ENCODE measurements at regions not wholly inside any gene's neighbourhood (a gene's known extent, or its start where the extent isn't known, plus 50 kb on each side); places are given as distances from the start of the nearest gene placed in this dataset.

- Histone ChIP-seq H3K9ac (ENCODE audit: low read depth, low read length) (no peak overlapping the region), H3K27ac (ENCODE audit: low read depth, low read length) (no peak overlapping the region), H3K27me3 (ENCODE audit: insufficient read depth, low read length) (0 out of 2 replicates have a peak, but pooled peaks cover 5% of the 10 kb centered on the region), H3K36me3 (ENCODE audit: insufficient read depth, low read length) (no peaks in the 10 kb centered on the region), H3K9me3 (ENCODE audit: insufficient read depth, low read depth, low read length) (no peaks in the 10 kb centered on the region), H3K4me1 (ENCODE audit: insufficient read depth, low read length) (0 out of 2 replicates have a peak, but pooled peaks cover 2% of the 10 kb centered on the region), H3K4me3 (ENCODE audit: low read length) (no peak overlapping the region)
- 96% methylated on average over 4 of the region's 4 CpGs for WGBS
These were observed 63.1 kb upstream of the SDK2 start for GRCh38 chr17:73707358-73707757.

- Histone ChIP-seq H3K4me1 (ENCODE audit: insufficient read depth, low read length) (0 out of 2 replicates have a peak, but pooled peaks cover 2% of the 10 kb centered on the region), H3K27me3 (ENCODE audit: insufficient read depth, low read length) (0 out of 2 replicates have a peak, but pooled peaks cover 5% of the 10 kb centered on the region), H3K9me3 (ENCODE audit: insufficient read depth, low read depth, low read length) (no peaks in the 10 kb centered on the region), H3K4me3 (ENCODE audit: low read length) (no peak overlapping the region), H3K27ac (ENCODE audit: low read depth, low read length) (no peak overlapping the region), H3K36me3 (ENCODE audit: insufficient read depth, low read length) (no peaks in the 10 kb centered on the region), H3K9ac (ENCODE audit: low read depth, low read length) (no peak overlapping the region)
- WGBS: 24% methylated on average over 15 of the region's 15 CpGs
These were observed 65.9 kb upstream of the SDK2 start for GRCh38 chr17:73710095-73710592.

- Histone ChIP-seq H3K9me3 (ENCODE audit: insufficient read depth, low read depth, low read length) (no peaks in the 10 kb centered on the region), H3K9ac (ENCODE audit: low read depth, low read length) (no peak overlapping the region), H3K27ac (ENCODE audit: low read depth, low read length) (no peak overlapping the region), H3K36me3 (ENCODE audit: insufficient read depth, low read length) (no peaks in the 10 kb centered on the region), H3K4me1 (ENCODE audit: insufficient read depth, low read length) (peaks cover 8% of the 10 kb centered on the region; the same call in 1 of the 2 replicates), H3K27me3 (ENCODE audit: insufficient read depth, low read length) (0 out of 2 replicates have a peak, but pooled peaks cover 5% of the 10 kb centered on the region), H3K4me3 (ENCODE audit: low read length) (no peak overlapping the region)
- WGBS: 92% methylated on average over 5 of the region's 5 CpGs
These were observed 66.9 kb upstream of the SDK2 start for GRCh38 chr17:73711184-73711583.

DNA sequence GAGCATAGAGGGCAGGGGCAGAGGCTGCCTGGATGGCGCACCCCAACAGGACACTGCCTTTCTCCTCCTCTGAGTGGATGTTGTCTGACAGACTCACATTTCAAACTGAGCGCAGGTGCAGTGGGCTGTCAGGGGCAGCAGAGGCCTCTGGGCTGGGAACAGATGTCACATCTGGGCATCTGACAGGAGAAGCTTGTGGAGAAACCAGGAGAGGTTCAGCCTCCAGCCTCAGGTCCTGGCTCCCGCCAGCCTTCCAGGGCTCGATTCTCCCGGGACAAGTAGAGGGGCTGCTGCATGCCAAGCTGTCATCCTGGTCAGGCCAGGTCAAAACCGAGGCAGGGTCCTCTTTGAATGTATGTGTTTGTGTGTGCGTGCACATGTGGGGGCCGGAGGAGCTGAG, 67.7 kb upstream of the SDK2 start:
- Histone ChIP-seq H3K36me3 (ENCODE audit: insufficient read depth, low read length) (no peaks in the 10 kb centered on the region), H3K27me3 (ENCODE audit: insufficient read depth, low read length) (0 out of 2 replicates have a peak, but pooled peaks cover 5% of the 10 kb centered on the region), H3K4me1 (ENCODE audit: insufficient read depth, low read length) (peaks cover 8% of the 10 kb centered on the region; the same call in 1 of the 2 replicates), H3K27ac (ENCODE audit: low read depth, low read length) (no peak overlapping the region), H3K9ac (ENCODE audit: low read depth, low read length) (no peak overlapping the region), H3K4me3 (ENCODE audit: low read length) (no peak overlapping the region), H3K9me3 (ENCODE audit: insufficient read depth, low read depth, low read length) (no peaks in the 10 kb centered on the region)
- 89% methylated on average over 8 of the region's 8 CpGs for WGBS

DNA sequence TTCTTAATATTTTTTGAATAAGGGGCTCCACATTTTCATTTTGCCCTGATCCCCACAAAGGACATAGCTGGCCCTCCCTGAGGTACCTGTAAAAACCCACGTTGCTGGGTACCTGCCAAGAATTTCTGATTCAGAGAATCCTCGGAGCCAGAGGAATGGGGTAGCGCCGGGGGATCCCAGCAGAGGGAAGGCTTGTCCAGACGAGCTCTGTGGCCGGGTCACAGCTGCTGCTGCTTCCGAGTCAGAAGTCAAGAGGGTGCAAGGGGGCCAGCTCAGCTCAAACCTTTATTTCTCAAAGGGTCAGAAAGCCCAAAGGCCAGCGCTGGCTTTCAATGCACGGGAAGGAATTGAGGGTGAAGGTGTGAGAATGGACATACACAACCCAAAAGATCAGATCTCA, 68.9 kb upstream of the SDK2 start:
- Histone ChIP-seq H3K36me3 (ENCODE audit: insufficient read depth, low read length) (no peaks in the 10 kb centered on the region), H3K27me3 (ENCODE audit: insufficient read depth, low read length) (0 out of 2 replicates have a peak, but pooled peaks cover 5% of the 10 kb centered on the region), H3K4me3 (ENCODE audit: low read length) (no peak overlapping the region), H3K4me1 (ENCODE audit: insufficient read depth, low read length) (peaks cover 8% of the 10 kb centered on the region; the same call in 1 of the 2 replicates), H3K9me3 (ENCODE audit: insufficient read depth, low read depth, low read length) (no peaks in the 10 kb centered on the region), H3K27ac (ENCODE audit: low read depth, low read length) (no peak overlapping the region), H3K9ac (ENCODE audit: low read depth, low read length) (no peak overlapping the region)
- whole genome bisulfite sequencing: 69% methylated on average over 9 of the region's 9 CpGs

- Histone ChIP-seq H3K36me3 (ENCODE audit: insufficient read depth, low read length) (no peaks in the 10 kb centered on the region), H3K4me3 (ENCODE audit: low read length) (no peak overlapping the region), H3K4me1 (ENCODE audit: insufficient read depth, low read length) (peaks cover 13% of the 10 kb centered on the region; the same call in 1 of the 2 replicates), H3K27ac (ENCODE audit: low read depth, low read length) (no peak overlapping the region), H3K27me3 (ENCODE audit: insufficient read depth, low read length) (no peaks in the 10 kb centered on the region), H3K9ac (ENCODE audit: low read depth, low read length) (no peak overlapping the region), H3K9me3 (ENCODE audit: insufficient read depth, low read depth, low read length) (no peaks in the 10 kb centered on the region)
- WGBS: 49% methylated on average over 10 of the region's 10 CpGs
These were observed 71.5 kb upstream of the SDK2 start for GRCh38 chr17:73715769-73716168.

DNA sequence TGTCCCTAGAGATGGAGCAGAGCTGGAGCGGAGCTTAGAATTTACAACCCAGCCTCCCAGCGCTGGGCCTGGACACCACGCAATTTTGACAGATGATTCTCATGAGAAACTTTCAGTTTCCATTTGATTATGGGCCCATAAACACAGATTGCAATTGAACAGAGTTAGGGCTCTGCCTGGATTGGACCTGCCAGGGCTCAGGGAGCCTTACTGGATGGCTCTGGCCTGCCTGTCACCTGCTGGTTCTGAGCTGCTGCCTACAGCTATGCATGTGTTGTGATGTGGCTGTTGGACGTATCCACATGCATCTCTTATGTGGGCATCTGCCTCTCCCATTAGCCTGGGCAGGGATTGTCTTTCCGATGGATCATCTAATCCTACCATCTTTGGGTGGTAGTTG, 73.4 kb upstream of the SDK2 start:
- 97% methylated on average over 5 of the region's 5 CpGs for WGBS
- Histone ChIP-seq H3K27me3 (ENCODE audit: insufficient read depth, low read length) (no peaks in the 10 kb centered on the region), H3K9me3 (ENCODE audit: insufficient read depth, low read depth, low read length) (no peaks in the 10 kb centered on the region), H3K4me3 (ENCODE audit: low read length) (no peak overlapping the region), H3K36me3 (ENCODE audit: insufficient read depth, low read length) (no peaks in the 10 kb centered on the region), H3K9ac (ENCODE audit: low read depth, low read length) (no peak overlapping the region), H3K27ac (ENCODE audit: low read depth, low read length) (no peak overlapping the region), H3K4me1 (ENCODE audit: insufficient read depth, low read length) (peaks cover 13% of the 10 kb centered on the region; the same call in 1 of the 2 replicates)

- no peaks in the 10 kb centered on the region for H3K36me3 ChIP-seq (ENCODE audit: insufficient read depth, low read length)
- no peaks in the 10 kb centered on the region for H3K9me3 ChIP-seq (ENCODE audit: insufficient read depth, low read depth, low read length)
- no peaks in the 10 kb centered on the region for H3K27me3 ChIP-seq (ENCODE audit: insufficient read depth, low read length)
- H3K27ac ChIP-seq (ENCODE audit: low read depth, low read length): no peak overlapping the region
- no peak overlapping the region for H3K9ac ChIP-seq (ENCODE audit: low read depth, low read length)
- no peak overlapping the region for H3K4me3 ChIP-seq (ENCODE audit: low read length)
- H3K4me1 ChIP-seq (ENCODE audit: insufficient read depth, low read length): peaks cover 13% of the 10 kb centered on the region; the same call in 1 of the 2 replicates
These were observed 74.1 kb upstream of the SDK2 start for GRCh38 chr17:73718362-73718761.

GRCh38 chr17:73718912-73719311, 74.7 kb upstream of the SDK2 start:
- H3K4me1 ChIP-seq (ENCODE audit: insufficient read depth, low read length): peaks cover 13% of the 10 kb centered on the region; the same call in 1 of the 2 replicates
- WGBS: 85% methylated on average over 9 of the region's 9 CpGs
- no peaks in the 10 kb centered on the region for H3K9me3 ChIP-seq (ENCODE audit: insufficient read depth, low read depth, low read length)
- no peak overlapping the region for H3K9ac ChIP-seq (ENCODE audit: low read depth, low read length)
- no peak overlapping the region for H3K4me3 ChIP-seq (ENCODE audit: low read length)
- no peaks in the 10 kb centered on the region for H3K36me3 ChIP-seq (ENCODE audit: insufficient read depth, low read length)
- no peak overlapping the region for H3K27ac ChIP-seq (ENCODE audit: low read depth, low read length)
- no peaks in the 10 kb centered on the region for H3K27me3 ChIP-seq (ENCODE audit: insufficient read depth, low read length)

DNA sequence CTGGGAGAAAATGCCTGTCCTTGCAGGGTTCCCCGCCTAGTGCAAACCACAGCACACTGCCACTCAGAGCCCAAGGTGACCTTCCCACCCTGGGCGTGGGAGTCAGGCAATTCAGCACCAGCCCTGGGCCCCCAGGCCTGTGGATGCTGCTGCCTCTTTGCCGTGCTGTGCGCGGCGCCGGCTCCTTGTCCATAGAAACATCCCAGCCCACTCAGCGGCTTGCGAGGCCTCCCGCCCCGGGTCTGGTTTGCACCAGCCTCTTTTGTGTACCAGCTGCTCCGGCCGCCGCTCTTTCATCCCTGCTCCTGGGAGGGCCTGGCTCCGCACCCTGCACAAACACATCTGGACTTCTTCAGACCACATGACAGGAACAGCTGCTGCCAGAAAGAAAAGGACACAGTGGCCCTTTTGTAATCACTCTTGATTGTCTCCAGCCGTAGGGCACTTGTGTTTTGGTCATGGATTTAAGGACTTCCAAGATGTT, 75.4 kb upstream of the SDK2 start:
- Histone ChIP-seq H3K27ac (ENCODE audit: low read depth, low read length) (no peak overlapping the region), H3K4me3 (ENCODE audit: low read length) (no peak overlapping the region), H3K9ac (ENCODE audit: low read depth, low read length) (no peak overlapping the region), H3K36me3 (ENCODE audit: insufficient read depth, low read length) (no peaks in the 10 kb centered on the region), H3K27me3 (ENCODE audit: insufficient read depth, low read length) (no peaks in the 10 kb centered on the region), H3K4me1 (ENCODE audit: insufficient read depth, low read length) (peaks cover 13% of the 10 kb centered on the region; the same call in 1 of the 2 replicates), H3K9me3 (ENCODE audit: insufficient read depth, low read depth, low read length) (no peaks in the 10 kb centered on the region)
- 85% methylated on average over 16 of the region's 16 CpGs for WGBS

GRCh38 chr17:73720187-73720834, 76.1 kb upstream of the SDK2 start:
- no peak overlapping the region for H3K4me3 ChIP-seq (ENCODE audit: low read length)
- H3K4me1 ChIP-seq (ENCODE audit: insufficient read depth, low read length): peaks cover 13% of the 10 kb centered on the region; the same call in 1 of the 2 replicates
- H3K9ac ChIP-seq (ENCODE audit: low read depth, low read length): no peak overlapping the region
- no peaks in the 10 kb centered on the region for H3K36me3 ChIP-seq (ENCODE audit: insufficient read depth, low read length)
- no peaks in the 10 kb centered on the region for H3K27me3 ChIP-seq (ENCODE audit: insufficient read depth, low read length)
- no peaks in the 10 kb centered on the region for H3K9me3 ChIP-seq (ENCODE audit: insufficient read depth, low read depth, low read length)
- no peak overlapping the region for H3K27ac ChIP-seq (ENCODE audit: low read depth, low read length)
- 83% methylated on average over 10 of the region's 10 CpGs for WGBS

Measured in HUES64 (cell line).